Endothelial cell (in vitro differentiated cells): ENCODE measurements at regions not wholly inside any gene's neighbourhood (a gene's known extent, or its start where the extent isn't known, plus 50 kb on each side); places are given as distances from the start of the nearest gene placed in this dataset.

Experiments
- DNase-seq: peaks from one replicate; pipeline ENCODE4 v3.0.0; 2021; ENCODE audit warnings: low spot score
- H3K27ac Mint-ChIP-seq: one replicate; pipeline ENCODE4 v1.8.0; 2021; ENCODE audit warnings: mixed read lengths, inconsistent platforms; ENCODE audit not compliant: unreplicated experiment
- H3K27me3 Mint-ChIP-seq: one replicate; pipeline ENCODE4 v1.8.0; 2021; ENCODE audit warnings: mild to moderate bottlenecking, moderate library complexity, mixed read lengths, inconsistent platforms; ENCODE audit not compliant: unreplicated experiment
- H3K36me3 Mint-ChIP-seq: one replicate; pipeline ENCODE4 v1.8.0; 2021; ENCODE audit warnings: mild to moderate bottlenecking, low read depth, mixed read lengths, inconsistent platforms; ENCODE audit not compliant: unreplicated experiment
- H3K4me1 Mint-ChIP-seq: one replicate; pipeline ENCODE4 v1.8.0; 2021; ENCODE audit warnings: mild to moderate bottlenecking, mixed read lengths, inconsistent platforms; ENCODE audit not compliant: unreplicated experiment
- H3K4me3 Mint-ChIP-seq: one replicate; pipeline ENCODE4 v1.8.0; 2021; ENCODE audit warnings: mild to moderate bottlenecking, mixed read lengths, inconsistent platforms; ENCODE audit not compliant: unreplicated experiment
- H3K9me3 Mint-ChIP-seq: one replicate; pipeline ENCODE4 v1.8.0; 2021; ENCODE audit warnings: mixed read lengths, inconsistent platforms; ENCODE audit not compliant: unreplicated experiment
- CTCF ChIP-seq: fragments of 200-600 bp; sonication (generic); IDR thresholded peaks from one replicate; pipeline ENCODE4 v1.5.0; 2021; ENCODE audit warnings: antibody characterized with exemption; ENCODE audit not compliant: unreplicated experiment

DNA sequence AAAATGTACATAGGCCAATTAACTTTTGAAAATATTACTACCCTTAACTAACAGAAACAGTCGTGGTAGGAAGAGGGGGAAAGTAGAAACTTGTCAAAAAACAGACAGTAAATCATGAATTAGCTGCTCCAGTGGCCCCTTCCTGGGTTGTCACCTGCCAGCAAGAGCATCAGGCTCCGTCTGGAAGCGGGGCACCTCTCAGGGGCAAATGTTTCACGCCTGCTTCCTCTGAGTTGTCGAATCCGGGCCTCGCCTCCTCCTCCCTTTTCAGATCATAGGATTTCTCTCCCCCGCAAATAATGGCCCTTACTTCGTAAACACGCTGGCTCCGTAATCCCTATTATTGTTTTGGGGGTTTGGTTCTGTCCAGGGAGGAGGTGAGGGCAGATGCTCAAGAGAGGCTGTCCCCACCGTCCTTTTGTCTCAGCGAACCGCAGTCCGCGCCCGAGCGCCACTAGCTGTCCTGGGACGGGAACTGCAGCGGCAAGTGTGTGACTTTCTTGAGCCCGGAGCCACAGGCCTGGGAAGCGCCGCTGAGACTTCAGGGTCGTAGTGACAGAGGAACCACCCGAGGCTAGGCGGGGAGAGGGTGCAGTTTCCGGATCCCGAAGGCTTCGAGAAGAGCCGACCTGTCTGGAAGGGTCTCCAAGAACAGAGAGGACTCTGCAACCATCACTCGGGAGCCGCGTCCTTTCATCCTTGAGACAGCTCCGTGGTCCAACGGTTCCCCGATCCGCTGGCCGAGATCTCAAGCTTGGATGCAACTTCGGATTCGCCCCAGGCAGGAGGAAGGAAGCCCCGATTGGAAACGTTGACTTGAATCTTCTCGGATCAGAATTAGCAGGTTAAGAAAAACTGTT lies 214.5 kb upstream of the ZNF184 start:
- TF ChIP-seq CTCF, result peak; percentile 45
- DNase-seq, result peak; percentile 87
- peaks cover 14% of the 10 kb centered on the region for H3K27me3 Mint-ChIP-seq
- H3K4me1 Mint-ChIP-seq, result peaks cover 2% of the 10 kb centered on the region
- no peaks in the 10 kb centered on the region for H3K36me3 Mint-ChIP-seq
- H3K4me3 Mint-ChIP-seq, result peak overlapping the region; percentile 94
- H3K9me3 Mint-ChIP-seq, result no peaks in the 10 kb centered on the region
- peak overlapping the region; percentile 72 for H3K27ac Mint-ChIP-seq

GRCh38 chr6:27685279-27685678 lies 212.4 kb upstream of the ZNF184 start:
- Mint-ChIP-seq H3K4me1 (peaks cover 4% of the 10 kb centered on the region), H3K27ac (no peak overlapping the region), H3K9me3 (no peaks in the 10 kb centered on the region), H3K27me3 (peaks cover 19% of the 10 kb centered on the region), H3K36me3 (no peaks in the 10 kb centered on the region), H3K4me3 (no peak overlapping the region)
- DNase-seq, result no peak
- no peak for TF ChIP-seq CTCF

- peak; percentile 70 for DNase-seq
- H3K36me3 Mint-ChIP-seq, result no peaks in the 10 kb centered on the region
Measured at GRCh38 chr6:27684264-27685211, 211.6 kb upstream of the ZNF184 start.

GRCh38 chr6:27679964-27680694 lies 207.2 kb upstream of the ZNF184 start:
- Mint-ChIP-seq H3K9me3 (no peaks in the 10 kb centered on the region), H3K4me1 (peaks cover 14% of the 10 kb centered on the region), H3K4me3 (peak overlapping the region; percentile 86), H3K36me3 (no peaks in the 10 kb centered on the region), H3K27ac (no peak overlapping the region), H3K27me3 (peaks cover 17% of the 10 kb centered on the region)
- TF ChIP-seq CTCF, result no peak
- no peak for DNase-seq

More at GRCh38 chr6:27684264-27685211, 211.6 kb upstream of the ZNF184 start:
- TF ChIP-seq CTCF, result no peak
- no peak overlapping the region for H3K4me3 Mint-ChIP-seq
- peak overlapping the region; percentile 86 for H3K27ac Mint-ChIP-seq
- H3K4me1 Mint-ChIP-seq, result peaks cover 12% of the 10 kb centered on the region
- peaks cover 21% of the 10 kb centered on the region for H3K27me3 Mint-ChIP-seq
- H3K9me3 Mint-ChIP-seq, result no peaks in the 10 kb centered on the region
